GM19023 (cell line): ENCODE measurements at regions not wholly inside any gene's neighbourhood (a gene's known extent, or its start where the extent isn't known, plus 50 kb on each side); places are given as distances from the start of the nearest gene placed in this dataset.
"Not testable (repeated sequence)": the region's sequence is repeated elsewhere in the genome, so short reads cannot be mapped to it uniquely, and the experiment has no call there.

Experiments used
- ATAC-seq: cut with Tn5 transposase; IDR thresholded peaks from one replicate; pipeline ENCODE4 v1.9.1; 2021; ENCODE audit warnings: mild to moderate bottlenecking, moderate library complexity; ENCODE audit not compliant: unreplicated experiment

DNA sequence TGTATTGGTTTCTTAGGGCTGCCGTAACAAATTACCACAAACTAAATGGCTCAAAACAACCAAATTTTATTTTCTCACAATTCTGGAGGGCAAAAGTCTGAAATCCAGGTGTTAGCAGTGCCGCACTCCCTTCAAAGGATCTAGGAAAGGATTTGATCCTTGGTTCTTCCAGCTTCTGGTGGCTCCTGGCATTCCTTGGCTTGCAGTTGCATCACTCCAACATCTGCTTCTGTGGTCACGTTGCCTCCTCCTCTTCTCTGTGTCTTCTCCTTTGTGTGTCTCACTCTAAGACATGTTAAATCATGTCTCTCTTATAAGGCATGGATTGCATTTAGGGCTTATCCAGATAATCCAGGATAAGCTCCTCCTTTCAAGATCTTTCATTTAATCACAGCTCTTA is 262.2 kb downstream of the MEX3B start:
- no peak for ATAC-seq

DNA sequence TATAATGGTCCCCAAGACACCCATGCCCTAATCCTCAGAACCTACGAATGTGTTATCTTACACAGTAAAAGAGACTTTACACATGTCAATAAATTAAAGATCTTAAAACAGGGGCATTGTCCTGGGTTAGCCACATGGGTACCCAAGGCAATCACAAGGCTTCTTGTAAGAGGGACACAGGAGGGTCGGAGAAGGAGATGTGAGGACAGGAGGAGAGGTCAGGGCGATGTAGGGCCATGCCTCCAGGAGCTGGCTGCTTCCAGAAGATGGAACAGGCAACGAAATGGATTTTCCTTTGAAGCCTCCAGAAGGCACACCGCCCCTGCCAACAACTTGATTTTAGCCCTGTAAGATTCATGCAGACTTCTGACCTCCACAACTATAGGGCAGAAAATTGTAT is 262.7 kb downstream of the MEX3B start:
- ATAC-seq, result no peak

DNA sequence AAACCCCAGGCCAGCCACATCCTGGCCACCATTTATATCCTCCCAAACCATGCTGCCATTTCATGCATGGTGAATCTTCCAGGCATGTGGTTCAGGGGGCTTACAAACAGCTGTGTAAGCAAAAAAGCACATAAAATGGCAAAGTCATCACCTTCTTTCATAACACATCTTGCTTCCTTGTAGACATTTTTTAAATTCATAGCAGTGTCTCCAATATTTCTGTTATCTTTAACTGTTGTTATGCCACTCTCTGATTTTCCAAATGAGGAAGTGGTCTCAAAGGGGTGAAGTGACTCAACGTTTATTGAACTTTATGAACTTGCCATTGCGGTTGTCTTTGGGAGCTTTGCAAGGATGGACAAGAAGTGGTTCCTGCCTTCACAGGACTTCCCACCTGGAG is 264.4 kb downstream of the MEX3B start:
- no peak for ATAC-seq

DNA sequence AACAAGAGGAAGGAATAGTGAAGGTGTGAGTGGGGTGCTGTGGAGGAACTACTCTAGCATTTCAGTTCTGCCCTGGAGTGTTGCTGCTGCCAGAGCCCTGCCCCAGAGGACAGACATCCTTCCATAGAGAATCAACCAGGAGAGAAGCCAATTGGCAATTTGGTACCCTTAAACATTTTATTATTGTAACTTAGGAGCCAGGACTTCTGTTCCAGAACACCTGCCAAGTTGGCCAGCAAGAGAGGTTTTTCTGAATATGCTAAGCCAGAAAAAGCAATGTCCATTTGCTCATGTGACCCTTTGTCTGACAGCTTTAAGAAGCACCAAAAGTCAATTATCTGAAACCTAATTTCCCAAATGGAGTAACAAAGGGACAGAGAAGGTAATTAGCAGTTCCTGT is 264.9 kb downstream of the MEX3B start:
- no peak for ATAC-seq

DNA sequence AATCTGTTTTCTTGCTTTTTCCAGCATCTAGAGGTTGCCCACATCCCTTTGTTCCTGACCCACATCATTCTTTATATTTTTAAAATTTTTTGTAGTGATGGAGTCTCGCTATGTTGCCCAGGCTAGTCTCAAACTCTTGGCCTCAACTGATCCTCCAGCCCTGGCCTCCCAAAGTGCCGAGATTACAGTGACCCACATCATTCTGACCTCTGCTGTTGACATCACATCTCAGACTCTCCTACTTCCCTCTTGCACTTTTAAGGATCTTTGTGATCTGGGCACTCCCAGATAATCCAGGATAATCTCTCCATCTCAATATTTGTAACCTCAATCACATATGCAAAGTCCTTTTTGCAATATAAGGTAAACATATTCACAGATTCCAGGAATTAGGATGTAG is 266.6 kb downstream of the MEX3B start:
- no peak for ATAC-seq

DNA sequence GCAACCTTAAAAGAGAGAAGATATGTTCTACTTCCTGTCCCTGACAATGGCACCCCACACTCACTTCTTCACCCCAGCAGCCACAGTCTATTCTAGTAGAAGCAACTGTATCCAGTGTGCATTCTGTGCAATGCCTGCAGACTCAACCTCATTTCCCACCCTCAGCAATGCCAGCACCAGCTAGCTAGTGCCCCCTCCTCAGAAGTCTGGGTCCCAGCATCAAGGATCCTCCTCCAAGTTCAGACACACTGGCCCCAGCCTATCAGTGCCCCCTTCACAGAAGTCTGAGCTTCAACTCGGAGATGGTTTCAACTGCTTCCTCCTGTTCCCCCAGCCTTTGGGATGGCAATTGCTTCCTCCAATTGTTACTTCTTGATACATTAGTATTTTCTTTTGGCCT is 268.3 kb downstream of the MEX3B start:
- no peak for ATAC-seq

DNA sequence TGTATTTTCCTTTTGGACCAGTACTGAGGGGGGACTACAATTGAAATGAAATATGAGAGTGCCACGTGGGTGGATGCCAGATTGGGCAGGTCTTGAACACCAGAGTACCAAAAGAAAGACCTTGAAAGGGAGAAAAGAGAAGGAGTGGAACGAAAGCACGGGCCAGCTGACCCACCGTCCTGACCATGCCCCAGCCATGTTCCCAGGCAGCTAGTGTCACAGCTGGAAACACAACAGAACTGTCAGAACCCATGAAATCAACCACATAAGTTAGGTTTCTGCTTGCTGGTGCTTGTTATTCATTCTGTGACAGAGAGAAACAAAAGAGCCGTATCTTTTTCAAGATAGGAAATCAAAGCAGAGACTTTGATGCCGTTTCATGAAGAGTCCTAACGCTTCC is 268.8 kb downstream of the MEX3B start:
- ATAC-seq, result no peak

DNA sequence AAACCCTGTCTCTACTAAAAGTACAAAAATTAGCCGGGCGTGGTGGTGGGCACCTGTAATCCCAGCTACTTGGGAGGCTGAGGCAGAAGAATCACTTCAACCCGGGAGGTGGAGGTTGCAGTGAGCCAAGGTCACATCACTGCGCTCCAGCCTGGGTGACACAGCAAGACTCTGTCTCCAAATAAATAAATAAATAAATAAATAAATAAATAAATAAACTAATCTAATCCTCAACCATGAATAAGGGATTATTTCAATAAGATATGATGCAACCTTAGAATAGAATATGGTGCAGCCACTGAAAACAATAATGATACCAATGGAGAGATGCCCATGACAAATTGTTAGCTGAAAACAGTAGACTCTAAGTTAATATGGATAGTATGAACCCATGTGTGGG is 270.0 kb downstream of the MEX3B start:
- not testable (repeated sequence) for ATAC-seq

DNA sequence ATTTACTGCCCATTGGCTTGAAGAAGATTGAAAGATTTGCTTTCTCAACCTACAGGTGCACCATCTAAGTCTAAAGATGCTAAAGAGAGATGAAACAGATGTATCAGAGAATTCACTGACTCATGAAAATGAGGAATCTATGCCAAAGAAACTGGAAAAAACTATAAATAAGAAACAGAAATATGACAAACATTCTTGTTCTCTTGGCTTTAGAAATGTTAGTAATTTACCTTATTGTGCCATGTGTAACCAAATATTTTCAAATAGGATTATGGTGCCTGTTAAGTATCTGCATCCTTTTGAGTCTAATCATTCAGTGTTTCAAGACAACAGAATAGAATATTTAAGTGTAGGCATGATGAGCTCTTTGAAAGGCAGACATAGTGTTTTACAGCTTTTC is 271.5 kb downstream of the MEX3B start:
- no peak for ATAC-seq

DNA sequence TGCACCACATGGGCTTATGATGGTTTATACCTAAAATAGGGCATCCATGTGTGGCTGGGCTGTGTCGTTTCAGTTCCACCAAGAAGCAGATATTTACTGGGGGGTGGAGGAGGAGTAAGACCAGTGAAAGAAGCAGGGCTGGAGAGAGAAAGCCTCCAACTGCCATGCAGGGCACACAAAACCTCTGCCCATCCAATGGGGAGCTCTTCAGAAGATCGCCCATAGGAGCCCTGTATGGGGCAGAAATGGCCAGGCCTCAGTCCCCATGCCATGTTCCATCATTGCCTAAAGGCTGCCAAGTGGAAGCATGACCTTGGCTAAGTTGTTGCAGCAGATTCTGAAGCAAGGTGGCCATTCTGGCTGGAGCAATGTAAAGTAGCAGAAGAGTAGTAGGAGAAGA is 277.0 kb downstream of the MEX3B start:
- ATAC-seq, result no peak

DNA sequence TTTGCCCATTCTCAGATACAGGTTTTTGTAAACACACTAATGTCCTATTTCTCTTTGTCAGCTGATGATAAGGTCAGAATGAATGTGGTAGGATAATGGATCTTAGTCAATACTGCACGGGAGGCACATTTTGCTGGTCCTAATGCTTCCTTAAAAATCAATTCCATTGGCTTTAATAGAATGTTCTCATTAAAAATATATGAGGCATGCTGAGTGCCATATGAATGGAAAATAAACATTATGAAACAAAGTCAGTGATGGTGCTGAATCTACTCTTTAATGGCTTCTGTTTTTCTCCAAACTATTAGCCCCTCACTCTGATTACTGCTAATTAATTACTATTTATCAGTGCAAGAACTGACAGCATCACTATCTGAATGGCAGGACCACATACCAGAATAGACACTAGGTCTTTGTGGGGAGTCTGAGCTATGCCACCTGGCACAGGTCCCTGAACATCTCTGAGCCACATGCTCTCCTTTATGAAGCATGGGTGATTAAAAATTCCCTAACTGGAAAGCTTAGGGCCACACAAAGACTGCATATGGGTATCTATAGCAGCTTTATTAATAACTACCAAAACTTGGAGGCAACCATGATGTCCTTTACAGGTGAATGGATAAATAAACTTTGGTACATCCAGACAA is 278.9 kb downstream of the MEX3B start:
- no peak for ATAC-seq

DNA sequence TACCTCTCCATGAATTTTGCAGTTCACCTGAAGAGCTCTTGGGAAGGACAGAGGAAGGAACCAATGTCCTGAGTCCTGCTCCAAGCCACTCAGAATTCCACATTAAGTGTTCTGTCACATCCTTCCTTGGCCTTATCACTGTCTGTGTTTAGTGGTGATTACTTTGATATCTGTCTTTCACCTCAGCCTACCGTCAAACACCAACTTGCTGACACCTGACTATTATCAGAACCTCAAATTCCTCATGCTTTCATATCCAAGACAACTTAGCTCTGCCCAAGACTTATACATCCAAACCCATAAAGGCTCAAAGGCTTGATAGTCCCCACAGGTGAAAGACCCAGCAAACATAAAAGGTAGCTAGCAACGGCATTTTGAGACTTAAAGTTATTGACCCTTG is 280.0 kb downstream of the MEX3B start:
- ATAC-seq, result no peak

DNA sequence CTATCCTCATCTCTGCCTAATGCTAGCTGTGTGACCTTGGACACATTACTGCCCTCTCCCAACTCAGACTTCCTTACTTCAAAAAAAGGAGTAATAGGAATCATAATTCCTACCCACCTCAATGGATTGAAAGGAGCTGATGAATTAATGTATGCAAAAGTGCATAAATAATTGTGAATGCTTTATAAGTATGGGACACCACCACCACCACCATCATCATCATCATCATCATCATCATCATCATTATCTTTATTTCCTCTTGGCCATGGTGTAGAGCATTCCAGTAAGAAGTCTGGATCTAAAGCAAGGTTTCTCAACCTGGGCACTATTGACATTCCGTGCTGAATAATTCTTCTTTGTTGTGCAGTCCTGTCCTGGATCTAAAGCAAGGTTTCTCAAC is 282.5 kb downstream of the MEX3B start:
- no peak for ATAC-seq

DNA sequence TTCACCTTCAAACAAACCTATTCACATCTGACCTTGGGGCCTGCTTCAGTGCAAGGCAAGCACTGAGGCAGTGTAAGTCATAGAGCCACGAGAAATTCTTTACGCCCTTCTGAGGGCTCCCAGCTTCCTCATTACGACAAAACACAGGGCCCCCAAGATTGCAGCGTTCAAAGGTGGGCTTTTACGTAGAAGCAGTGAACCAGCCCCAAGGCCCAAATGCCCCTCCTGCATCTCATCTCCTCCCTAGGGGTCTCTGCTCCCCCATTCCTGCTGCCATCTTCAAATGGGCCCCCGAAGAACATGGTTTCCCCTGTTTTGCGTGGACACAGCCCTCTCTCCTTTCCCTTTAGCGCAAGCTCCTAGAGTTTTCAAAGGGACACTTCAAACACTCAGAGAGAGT is 285.1 kb downstream of the MEX3B start:
- no peak for ATAC-seq

DNA sequence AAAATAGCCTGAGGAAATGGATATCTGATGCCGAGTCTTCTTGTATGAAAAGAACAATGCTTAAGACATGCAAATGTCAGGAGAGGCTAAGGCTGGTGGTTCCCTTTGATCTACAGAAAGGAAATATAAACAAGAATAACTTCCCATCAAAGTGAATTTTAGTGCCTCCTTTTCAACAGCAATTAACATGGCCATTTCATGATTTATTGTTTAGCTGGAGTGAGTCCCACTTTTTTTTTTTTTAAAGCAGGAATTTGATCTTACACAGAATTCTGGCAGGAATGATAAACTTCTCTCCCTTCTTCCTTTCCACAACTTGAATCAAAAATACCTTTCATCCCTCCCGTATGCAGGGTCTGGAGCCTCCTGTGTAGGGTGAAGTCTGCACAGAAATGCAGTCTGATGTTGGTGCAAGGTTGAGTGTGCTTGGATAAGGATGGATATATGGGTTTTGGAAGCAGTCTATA is 287.0 kb downstream of the MEX3B start:
- ATAC-seq, result no peak

DNA sequence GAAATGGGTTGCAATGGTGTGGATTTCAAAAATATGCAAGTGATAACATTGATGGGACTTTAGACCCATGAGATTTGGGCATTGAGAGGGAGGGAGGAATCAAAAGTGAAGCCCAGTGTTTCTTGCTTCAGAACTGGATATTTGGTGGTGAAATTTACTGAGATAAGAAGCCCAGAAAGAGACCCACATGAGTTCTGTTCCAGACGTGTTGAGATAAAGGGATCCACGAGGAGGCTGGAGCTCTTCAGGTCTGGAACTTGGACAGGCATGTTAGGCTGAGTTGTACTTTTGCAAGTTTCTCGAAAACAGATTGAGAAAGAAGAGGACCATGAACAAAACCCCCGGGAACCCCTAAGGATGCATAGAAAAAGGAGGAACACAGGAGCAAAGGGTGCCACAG is 290.2 kb downstream of the MEX3B start:
- no peak for ATAC-seq

DNA sequence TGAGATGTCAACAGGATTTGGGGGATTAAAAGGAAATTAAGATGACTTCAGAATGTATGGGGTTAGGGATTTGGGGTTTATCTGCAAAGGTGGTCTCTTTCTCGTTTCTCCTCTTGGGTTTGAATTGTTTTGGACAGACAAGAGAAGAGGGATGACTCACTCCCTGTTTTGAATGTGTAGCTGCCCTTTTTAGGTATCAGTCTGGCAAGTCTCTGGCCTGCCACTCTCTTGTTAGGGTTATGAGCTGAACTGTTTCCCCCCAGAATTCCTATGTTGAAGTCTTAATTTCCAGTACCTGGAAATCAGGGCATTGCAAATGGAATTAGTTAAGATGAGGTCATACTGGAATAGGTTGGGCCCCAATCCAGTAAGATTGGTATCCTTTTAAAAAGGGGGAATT is 291.7 kb downstream of the MEX3B start:
- ATAC-seq, result no peak

DNA sequence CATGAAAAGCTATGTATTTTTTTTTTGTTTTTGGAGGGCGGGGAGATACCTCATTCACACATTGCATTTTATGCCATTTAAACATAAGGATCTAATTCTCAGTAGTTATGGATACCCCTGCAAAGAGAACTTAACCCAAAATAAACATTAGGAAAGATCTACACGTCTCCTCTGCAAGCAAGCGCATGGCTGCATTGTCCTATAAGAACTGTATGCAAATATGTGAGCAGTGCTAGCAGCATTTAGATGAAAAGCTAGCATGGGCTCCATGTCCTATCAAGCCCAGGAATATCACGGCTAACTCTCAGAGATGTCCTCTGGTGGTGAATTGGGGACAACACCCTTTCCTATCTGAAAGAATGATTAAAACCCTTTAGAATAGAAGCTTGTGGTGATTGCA is 292.8 kb downstream of the MEX3B start:
- ATAC-seq, result no peak

DNA sequence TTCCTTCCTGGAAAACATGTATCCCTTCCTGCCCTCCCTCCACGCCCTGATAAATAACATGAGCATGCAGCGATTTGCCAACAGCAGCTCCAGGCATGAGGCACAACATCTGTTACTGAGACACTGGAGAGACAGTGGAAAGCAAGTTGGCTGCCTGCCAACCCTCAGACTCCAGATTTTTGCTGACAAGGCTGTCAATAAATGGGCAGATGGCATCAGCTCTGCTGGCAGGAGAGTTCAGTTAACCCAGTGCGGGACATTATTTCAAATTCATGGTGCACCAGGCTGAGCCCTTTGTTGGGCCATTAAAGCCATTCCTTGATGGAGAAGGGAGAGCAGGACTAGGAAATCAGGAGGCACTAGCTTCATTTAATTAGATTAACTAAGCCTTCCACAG is 293.3 kb downstream of the MEX3B start:
- no peak for ATAC-seq

DNA sequence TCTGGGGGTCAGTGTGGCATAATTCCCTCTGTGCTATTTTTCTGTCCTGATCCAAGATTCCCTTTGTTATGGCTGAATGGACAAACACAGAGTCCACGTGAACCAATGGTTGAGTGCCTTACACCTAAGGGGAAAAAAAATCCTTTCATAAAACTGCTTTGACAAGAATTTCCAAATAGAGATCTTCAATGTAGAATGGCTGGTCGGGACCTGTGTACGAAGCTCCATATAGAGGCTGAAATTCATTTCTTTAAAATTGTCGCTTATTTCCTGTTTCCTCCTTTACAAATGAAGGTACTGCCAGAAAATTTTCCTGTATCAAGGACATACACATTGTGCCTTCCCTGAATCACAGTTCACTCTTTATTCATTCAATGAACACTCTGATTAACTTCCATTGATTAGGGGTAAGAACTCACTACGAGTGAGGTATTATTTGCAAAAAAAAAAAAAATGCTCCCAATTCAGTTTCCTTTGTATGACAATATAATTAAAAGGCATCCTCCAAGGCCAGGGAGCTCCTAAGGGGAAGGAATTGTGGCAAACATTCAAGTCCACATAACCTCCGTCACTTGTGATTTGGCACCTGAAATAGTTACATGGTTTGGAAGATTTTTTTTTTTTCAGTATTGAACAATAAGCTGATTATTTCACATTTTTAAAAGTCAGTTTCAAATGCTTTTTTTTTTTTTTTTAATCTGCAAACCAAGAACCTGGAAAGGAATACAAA is 293.8 kb downstream of the MEX3B start:
- no peak for ATAC-seq

DNA sequence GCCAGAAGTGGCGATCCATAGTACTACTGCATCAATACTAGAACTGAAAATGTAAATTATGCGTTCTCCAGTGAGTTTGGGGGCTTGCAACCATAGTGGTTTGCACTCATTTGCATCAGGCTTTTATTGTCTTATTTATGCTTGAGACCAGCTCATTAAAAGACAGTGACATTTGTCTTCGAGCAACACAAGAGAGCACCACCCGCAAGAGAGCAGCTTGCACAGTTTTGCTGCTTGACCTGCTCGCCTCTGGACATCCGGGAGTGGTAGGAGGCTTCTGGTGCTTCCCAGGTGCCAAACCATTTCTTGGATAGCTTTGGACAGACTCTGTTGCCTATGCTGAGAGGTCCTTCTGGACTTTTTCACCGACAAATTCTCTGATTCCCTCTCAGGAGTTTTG is 294.6 kb downstream of the MEX3B start:
- no peak for ATAC-seq

DNA sequence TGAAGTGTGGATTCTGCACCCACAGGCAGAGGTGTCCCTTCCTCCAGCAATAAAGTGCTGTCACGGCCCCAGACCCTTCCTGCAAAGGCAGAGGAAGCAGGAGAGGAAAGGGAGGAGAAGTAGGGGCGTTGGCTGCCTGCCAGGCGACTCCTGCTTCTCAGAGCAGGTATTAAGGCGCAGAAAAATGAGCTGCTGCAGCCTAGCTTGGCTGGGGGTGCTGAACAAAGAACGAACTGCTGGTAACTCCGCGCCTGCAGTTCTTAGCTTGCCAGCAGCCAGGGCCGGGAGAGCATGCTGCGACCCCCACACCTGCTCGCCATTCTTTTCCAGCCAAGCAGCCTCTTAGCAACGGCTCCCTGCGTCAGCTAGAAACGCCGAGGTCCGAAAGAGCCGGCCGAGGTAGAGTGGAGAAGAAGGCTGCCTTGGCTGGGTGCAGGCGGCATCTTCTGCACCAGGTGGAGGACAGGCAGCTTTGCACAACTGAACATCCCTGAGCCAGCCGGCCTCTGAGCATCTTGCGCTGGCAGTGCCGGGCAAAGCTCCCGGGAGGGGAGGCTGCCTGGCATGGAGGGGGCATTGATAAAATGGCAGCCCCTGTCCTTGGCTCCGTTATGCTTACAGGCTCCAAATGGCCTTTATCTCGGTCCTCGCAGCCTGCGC is 296.0 kb downstream of the MEX3B start:
- no peak for ATAC-seq
